Trophoblast cell (in vitro differentiated cells and primary cell): ENCODE measurements at regions not wholly inside any gene's neighbourhood (a gene's known extent, or its start where the extent isn't known, plus 50 kb on each side); places are given as distances from the start of the nearest gene placed in this dataset.

Experiments
- DNase-seq, 2 donors: peaks; one replicate each; pipeline ENCODE4 v3.0.0-alpha.2; 2016
- H2AFZ ChIP-seq: 2 replicates; pipeline ENCODE4 v1.6.1; 2013; ENCODE audit warnings: low read length, moderate library complexity, mild to moderate bottlenecking; ENCODE audit not compliant: insufficient read depth, poor library complexity
- H2AK5ac ChIP-seq: 2 replicates; pipeline ENCODE4 v1.6.1; 2013; ENCODE audit warnings: mild to moderate bottlenecking, low read length
- H2BK120ac ChIP-seq: 2 replicates; pipeline ENCODE4 v1.6.1; 2013; ENCODE audit warnings: low read length, mild to moderate bottlenecking, moderate library complexity; ENCODE audit not compliant: insufficient read depth, poor library complexity
- H2BK12ac ChIP-seq: 2 replicates; pipeline ENCODE4 v1.6.1; 2013; ENCODE audit warnings: mild to moderate bottlenecking, low read length, moderate library complexity
- H2BK5ac ChIP-seq: 2 replicates; pipeline ENCODE4 v1.6.1; 2013; ENCODE audit warnings: low read length, low read depth, moderate library complexity, mild to moderate bottlenecking; ENCODE audit not compliant: poor library complexity
- H3K14ac ChIP-seq: 2 replicates; pipeline ENCODE4 v1.6.1; 2013; ENCODE audit warnings: mild to moderate bottlenecking, low read length
- H3K18ac ChIP-seq: 2 replicates; pipeline ENCODE4 v1.6.1; 2013; ENCODE audit warnings: mild to moderate bottlenecking, low read length
- H3K23ac ChIP-seq: 2 replicates; pipeline ENCODE4 v1.6.1; 2013; ENCODE audit warnings: low read length
- H3K27ac ChIP-seq: 2 replicates; pipeline ENCODE4 v1.5.1; 2013; ENCODE audit warnings: low read depth, mild to moderate bottlenecking, inconsistent platforms, low read length, moderate library complexity
- H3K27me3 ChIP-seq: 2 replicates; pipeline ENCODE4 v1.6.1; 2013; ENCODE audit warnings: inconsistent platforms, mild to moderate bottlenecking, low read length, moderate library complexity; ENCODE audit not compliant: insufficient read depth
- H3K36me3 ChIP-seq, 2 experiments: 1 replicate in 1 of 2; 2 replicates in 1 of 2; pipeline ENCODE4 v1.6.1; 2013; ENCODE audit warnings: low read length in 2 of 2, mild to moderate bottlenecking in 2 of 2, moderate library complexity in 1 of 2; ENCODE audit not compliant: insufficient read depth in 2 of 2, control insufficient read depth in 1 of 2
- H3K4ac ChIP-seq: 2 replicates; pipeline ENCODE4 v1.6.1; 2013; ENCODE audit warnings: low read depth, mild to moderate bottlenecking, low read length, moderate library complexity
- H3K4me1 ChIP-seq, 2 experiments: 1 replicate in 1 of 2; 2 replicates in 1 of 2; pipeline ENCODE4 v1.6.1; 2013; ENCODE audit warnings: low read length in 2 of 2, mild to moderate bottlenecking in 2 of 2, moderate library complexity in 1 of 2; ENCODE audit not compliant: insufficient read depth in 2 of 2, control insufficient read depth in 1 of 2
- H3K4me2 ChIP-seq: 2 replicates; pipeline ENCODE4 v1.6.1; 2013; ENCODE audit warnings: inconsistent platforms, mild to moderate bottlenecking, low read length, moderate library complexity
- H3K4me3 ChIP-seq: 2 replicates; pipeline ENCODE4 v1.5.1; 2013; ENCODE audit warnings: mild to moderate bottlenecking, low read depth, low read length, inconsistent platforms
- H3K79me1 ChIP-seq: one replicate; pipeline ENCODE4 v1.6.1; 2013; ENCODE audit warnings: low read length
- H3K79me2 ChIP-seq: 2 replicates; pipeline ENCODE4 v1.6.1; 2013; ENCODE audit warnings: low read length, mild to moderate bottlenecking; ENCODE audit not compliant: control insufficient read depth, insufficient read depth, poor library complexity
- H3K9ac ChIP-seq: 2 replicates; pipeline ENCODE4 v1.6.1; 2013; ENCODE audit warnings: mild to moderate bottlenecking, low read length
- H3K9me3 ChIP-seq: 2 replicates; pipeline ENCODE4 v1.6.1; 2013; ENCODE audit warnings: low read depth, mild to moderate bottlenecking, control low read depth, inconsistent platforms, low read length; ENCODE audit not compliant: insufficient read depth
- H4K12ac ChIP-seq: 2 replicates; pipeline ENCODE4 v1.6.1; 2013; ENCODE audit warnings: low read depth, mild to moderate bottlenecking, low read length, moderate library complexity
- H4K8ac ChIP-seq: 2 replicates; pipeline ENCODE4 v1.6.1; 2013; ENCODE audit warnings: low read depth, mild to moderate bottlenecking, low read length, moderate library complexity
- H4K91ac ChIP-seq: one replicate; pipeline ENCODE4 v1.6.1; 2013; ENCODE audit warnings: low read depth, mild to moderate bottlenecking, low read length, moderate library complexity
- WGBS: extraction: QIAGEN DNeasy Blood & Tissue Kit; methylation state at CpG from one replicate; pipeline ENCODE4 v1.1.7; 2013; ENCODE audit warnings: missing lambda C conversion rate; ENCODE audit not compliant: insufficient read length, insufficient coverage; ENCODE audit errors: extremely low coverage; 5-methylcytosine and 5-hydroxymethylcytosine counted together

DNA sequence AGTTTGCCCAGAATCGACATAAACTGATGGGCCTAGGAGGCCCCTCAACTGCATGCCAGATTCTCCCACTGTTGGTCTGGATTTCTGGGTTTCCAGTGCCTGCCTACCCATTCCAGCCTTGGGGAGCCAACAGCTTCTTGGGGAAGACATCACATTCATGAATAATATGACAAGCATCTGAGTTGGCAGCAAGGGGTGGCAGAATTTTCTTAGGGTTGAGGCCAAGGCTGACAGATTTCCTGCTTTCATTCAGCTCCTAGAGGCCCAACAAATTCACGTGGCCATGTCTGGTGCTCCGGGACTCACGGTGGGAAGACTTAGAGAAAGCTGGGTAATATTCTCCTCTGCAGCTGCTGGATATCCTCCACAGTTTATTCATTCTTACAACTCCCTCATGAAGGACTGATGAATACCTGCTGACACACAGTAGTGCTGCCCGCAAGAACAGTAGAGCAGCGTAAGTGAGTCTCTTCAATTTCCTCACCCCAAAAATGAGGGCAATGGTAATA lies 305.0 kb upstream of the TNC start:
- Histone ChIP-seq H3K4me3 (no peak overlapping the region), H3K4me1 (no peaks in the 10 kb centered on the region), H3K23ac (no peak overlapping the region), H4K12ac (no peak overlapping the region), H3K4me2 (no peak overlapping the region), H3K14ac (no peak overlapping the region), H3K9ac (no peak overlapping the region), H2AK5ac (no peak overlapping the region), H2AFZ (no peak overlapping the region), H3K27me3 (no peaks in the 10 kb centered on the region), H3K27ac (no peak overlapping the region), H3K9me3 (peaks cover 8% of the 10 kb centered on the region), H3K36me3 (no peaks in the 10 kb centered on the region), H3K4ac (no peak overlapping the region), H4K8ac (no peak overlapping the region), H2BK5ac (no peak overlapping the region), H4K91ac (no peak overlapping the region), H3K79me2 (no peaks in the 10 kb centered on the region), H2BK120ac (no peak overlapping the region), H3K18ac (no peak overlapping the region), H3K79me1 (no peaks in the 10 kb centered on the region), H2BK12ac (no peak overlapping the region)
- DNase-seq, result no peak
- no CpG with 5 or more reads among the region's 6 CpGs for WGBS

- Histone ChIP-seq H3K4me2 (no peak overlapping the region), H3K14ac (no peak overlapping the region), H3K27ac (no peak overlapping the region), H3K9me3 (peaks cover 8% of the 10 kb centered on the region), H2AK5ac (no peak overlapping the region), H3K4ac (no peak overlapping the region), H2BK120ac (no peak overlapping the region), H3K36me3 (no peaks in the 10 kb centered on the region), H3K27me3 (no peaks in the 10 kb centered on the region), H3K9ac (no peak overlapping the region), H3K79me1 (no peaks in the 10 kb centered on the region), H2BK12ac (no peak overlapping the region), H3K4me1 (no peaks in the 10 kb centered on the region), H3K4me3 (no peak overlapping the region), H3K18ac (no peak overlapping the region), H4K12ac (no peak overlapping the region), H4K8ac (no peak overlapping the region), H3K23ac (no peak overlapping the region), H4K91ac (no peak overlapping the region), H3K79me2 (no peaks in the 10 kb centered on the region), H2AFZ (no peak overlapping the region), H2BK5ac (no peak overlapping the region)
- WGBS, result no CpG with 5 or more reads among the region's 3 CpGs
- no peak for DNase-seq
These were observed 305.7 kb upstream of the TNC start for GRCh38 chr9:115423646-115424045.

GRCh38 chr9:115425601-115426000 lies 307.6 kb upstream of the TNC start:
- no peak overlapping the region for H2BK12ac ChIP-seq
- H2BK5ac ChIP-seq, result no peak overlapping the region
- no peak overlapping the region for H3K4ac ChIP-seq
- no peak overlapping the region for H3K23ac ChIP-seq
- no peak overlapping the region for H3K4me3 ChIP-seq
- no peak overlapping the region for H3K9ac ChIP-seq
- peaks cover 7% of the 10 kb centered on the region for H3K9me3 ChIP-seq
- H3K36me3 ChIP-seq, result no peaks in the 10 kb centered on the region
- no peaks in the 10 kb centered on the region for H3K79me1 ChIP-seq
- no peak overlapping the region for H2AK5ac ChIP-seq
- no peak overlapping the region for H2BK120ac ChIP-seq
- H3K79me2 ChIP-seq, result no peaks in the 10 kb centered on the region
- H4K12ac ChIP-seq, result no peak overlapping the region
- H3K14ac ChIP-seq, result no peak overlapping the region
- H3K27me3 ChIP-seq, result no peaks in the 10 kb centered on the region
- H2AFZ ChIP-seq, result no peak overlapping the region
- no peak overlapping the region for H3K4me2 ChIP-seq
- DNase-seq, result no peak
- H3K4me1 ChIP-seq, result no peaks in the 10 kb centered on the region
- no peak overlapping the region for H3K18ac ChIP-seq
- no peak overlapping the region for H4K8ac ChIP-seq
- H3K27ac ChIP-seq, result no peak overlapping the region
- H4K91ac ChIP-seq, result no peak overlapping the region

GRCh38 chr9:115437418-115437817 lies 319.5 kb upstream of the TNC start:
- no CpG with 5 or more reads among the region's 2 CpGs for WGBS
- Histone ChIP-seq H3K4ac (no peak overlapping the region), H4K12ac (no peak overlapping the region), H4K91ac (no peak overlapping the region), H2BK12ac (no peak overlapping the region), H3K27me3 (no peaks in the 10 kb centered on the region), H3K4me1 (no peaks in the 10 kb centered on the region), H3K36me3 (no peaks in the 10 kb centered on the region), H3K27ac (no peak overlapping the region), H2BK5ac (no peak overlapping the region), H2AK5ac (no peak overlapping the region), H3K14ac (no peak overlapping the region), H4K8ac (no peak overlapping the region), H2BK120ac (no peak overlapping the region), H3K79me2 (no peaks in the 10 kb centered on the region), H3K9me3 (no peaks in the 10 kb centered on the region), H3K4me3 (no peak overlapping the region), H3K9ac (no peak overlapping the region), H3K23ac (no peak overlapping the region), H3K79me1 (no peaks in the 10 kb centered on the region), H3K4me2 (no peak overlapping the region), H2AFZ (no peak overlapping the region), H3K18ac (no peak overlapping the region)
- DNase-seq, result no peak
